ENCODE measurements at regions not wholly inside any gene's neighbourhood (a gene's known extent, or its start where the extent isn't known, plus 50 kb on each side); places are given as distances from the start of the nearest gene placed in this dataset.

GRCh38 chr7:156397249-156397648, 243.3 kb upstream of the RNF32 start:
- ChIA-PET POLR2A (interaction anchor here (0.7 kb wide), 1 partner anchor 77 kb away, joined by 3 read pairs; no protein-coding TSS in a partner anchor), CTCF (no interaction called here)
- peaks cover 59% of the 10 kb centered on the region for H3K27me3 Mint-ChIP-seq (ENCODE audit: insufficient read depth, unreplicated experiment)
- DNase-seq (ENCODE audit: unreplicated experiment) = no peak
- intact Hi-C loops (cut with micrococcal nuclease) = no loop called here
- no peaks in the 10 kb centered on the region for H3K36me3 Mint-ChIP-seq (ENCODE audit: insufficient read depth, unreplicated experiment)
- no peak for TF ChIP-seq CTCF (IDR thresholded peaks at IDR 0.05; ENCODE audit: unreplicated experiment)
- no peaks in the 10 kb centered on the region for H3K9me3 Mint-ChIP-seq (ENCODE audit: unreplicated experiment)
- H3K4me1 Mint-ChIP-seq (ENCODE audit: insufficient read depth, unreplicated experiment) = no peaks in the 10 kb centered on the region
- no peak overlapping the region for H3K4me3 Mint-ChIP-seq (ENCODE audit: unreplicated experiment)
- H3K27ac Mint-ChIP-seq (ENCODE audit: low read depth, unreplicated experiment) = no peak overlapping the region
- BruUV-seq (replicated peaks) = no TSS peak

- TF ChIP-seq CTCF (IDR thresholded peaks at IDR 0.05; ENCODE audit: unreplicated experiment) = no peak
- DNase-seq (ENCODE audit: unreplicated experiment) = no peak
- Mint-ChIP-seq H3K27ac (ENCODE audit: low read depth, unreplicated experiment) (no peak overlapping the region), H3K27me3 (ENCODE audit: insufficient read depth, unreplicated experiment) (peaks cover 37% of the 10 kb centered on the region), H3K9me3 (ENCODE audit: unreplicated experiment) (no peaks in the 10 kb centered on the region), H3K4me1 (ENCODE audit: insufficient read depth, unreplicated experiment) (no peaks in the 10 kb centered on the region), H3K4me3 (ENCODE audit: unreplicated experiment) (no peak overlapping the region), H3K36me3 (ENCODE audit: insufficient read depth, unreplicated experiment) (no peaks in the 10 kb centered on the region)
- CTCF ChIA-PET = interaction anchor here (0.6 kb wide), 1 partner anchor 76 kb away, joined by 3 read pairs; no protein-coding TSS in a partner anchor
- POLR2A ChIA-PET = no interaction called here
- intact Hi-C loops (cut with micrococcal nuclease) = no loop called here
- no TSS peak for BruUV-seq (replicated peaks)
Observed at GRCh38 chr7:156389116-156389692, 251.4 kb upstream of the RNF32 start.

DNA sequence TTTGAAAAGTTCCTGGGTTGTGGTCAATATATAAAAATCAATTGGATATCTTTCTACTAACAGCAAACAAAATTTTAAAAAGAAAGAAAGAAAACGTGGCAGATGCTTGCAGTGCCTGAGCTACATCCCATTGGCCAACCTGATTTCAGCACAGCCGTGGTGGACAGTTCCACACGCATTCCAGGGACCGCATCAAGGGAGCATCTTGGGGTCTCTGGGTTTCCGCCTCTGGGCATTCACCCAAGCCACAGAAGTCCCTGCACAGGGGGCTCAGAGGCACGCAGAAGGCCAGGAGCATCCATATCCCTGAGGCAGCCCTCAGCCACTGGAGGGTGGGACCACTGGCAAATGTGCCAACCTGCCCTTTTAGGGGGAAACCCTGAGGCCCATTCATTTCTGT, 254.5 kb upstream of the RNF32 start:
- Mint-ChIP-seq H3K27me3 (ENCODE audit: insufficient read depth, unreplicated experiment) (peaks cover 48% of the 10 kb centered on the region), H3K9me3 (ENCODE audit: unreplicated experiment) (no peaks in the 10 kb centered on the region), H3K4me3 (ENCODE audit: unreplicated experiment) (no peak overlapping the region), H3K27ac (ENCODE audit: low read depth, unreplicated experiment) (no peak overlapping the region), H3K36me3 (ENCODE audit: insufficient read depth, unreplicated experiment) (no peaks in the 10 kb centered on the region), H3K4me1 (ENCODE audit: insufficient read depth, unreplicated experiment) (no peaks in the 10 kb centered on the region)
- ChIA-PET CTCF (no interaction called here), POLR2A (no interaction called here)
- intact Hi-C loops (cut with micrococcal nuclease) = no loop called here
- DNase-seq (ENCODE audit: unreplicated experiment) = peak; percentile 13
- no peak for TF ChIP-seq CTCF (IDR thresholded peaks at IDR 0.05; ENCODE audit: unreplicated experiment)
- no TSS peak for BruUV-seq (replicated peaks)

DNA sequence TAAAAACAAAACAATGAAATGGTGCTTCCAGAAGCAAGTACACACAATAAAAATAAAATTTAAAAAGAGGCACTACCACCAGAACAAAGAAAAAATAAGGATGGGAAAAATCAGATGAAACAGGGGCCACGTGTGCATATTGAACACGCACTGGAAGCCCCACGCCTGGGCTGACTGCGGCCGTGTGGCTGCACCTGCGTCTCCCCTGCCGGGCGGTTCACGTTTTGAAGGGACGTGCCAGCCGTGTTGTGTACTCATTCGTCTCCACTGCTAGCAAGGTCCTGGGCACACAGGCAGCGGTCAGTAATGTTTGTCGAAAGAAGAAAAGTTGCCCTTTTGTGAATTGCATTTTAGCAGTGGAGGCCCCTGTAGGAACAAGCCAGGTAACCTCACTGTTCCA, 255.9 kb upstream of the RNF32 start:
- no peaks in the 10 kb centered on the region for H3K9me3 Mint-ChIP-seq (ENCODE audit: unreplicated experiment)
- H3K27me3 Mint-ChIP-seq (ENCODE audit: insufficient read depth, unreplicated experiment) = peaks cover 40% of the 10 kb centered on the region
- BruUV-seq (replicated peaks) = no TSS peak
- no peaks in the 10 kb centered on the region for H3K36me3 Mint-ChIP-seq (ENCODE audit: insufficient read depth, unreplicated experiment)
- intact Hi-C loops (cut with micrococcal nuclease) = no loop called here
- no peaks in the 10 kb centered on the region for H3K4me1 Mint-ChIP-seq (ENCODE audit: insufficient read depth, unreplicated experiment)
- TF ChIP-seq CTCF (IDR thresholded peaks at IDR 0.05; ENCODE audit: unreplicated experiment) = no peak
- POLR2A ChIA-PET = no interaction called here
- no peak overlapping the region for H3K4me3 Mint-ChIP-seq (ENCODE audit: unreplicated experiment)
- H3K27ac Mint-ChIP-seq (ENCODE audit: low read depth, unreplicated experiment) = no peak overlapping the region
- DNase-seq (ENCODE audit: unreplicated experiment) = no peak
- CTCF ChIA-PET = interaction anchor here (0.6 kb wide), 1 partner anchor 310 kb away, joined by 3 read pairs; no protein-coding TSS in a partner anchor

All from MCF 10A (cell line).